Astrocyte (in vitro differentiated cells and primary cell): ENCODE measurements at regions not wholly inside any gene's neighbourhood (a gene's known extent, or its start where the extent isn't known, plus 50 kb on each side); places are given as distances from the start of the nearest gene placed in this dataset.
"Not testable (repeated sequence)": the region's sequence is repeated elsewhere in the genome, so short reads cannot be mapped to it uniquely, and the experiment has no call there.

Experiments
- EZH2 ChIP-seq: IDR thresholded peaks from 2 replicates; pipeline ENCODE4 v1.6.1; 2012; ENCODE audit warnings: mild to moderate bottlenecking, low read length, inconsistent platforms; ENCODE audit not compliant: insufficient read depth
- TF ChIP-seq, protein P1 (sequence below): IDR thresholded peaks from 2 replicates; pipeline ENCODE4 v1.5.1; 2011; ENCODE audit warnings: low read depth, mild to moderate bottlenecking, inconsistent platforms, low read length, moderate library complexity; ENCODE audit not compliant: insufficient read depth

DNA sequence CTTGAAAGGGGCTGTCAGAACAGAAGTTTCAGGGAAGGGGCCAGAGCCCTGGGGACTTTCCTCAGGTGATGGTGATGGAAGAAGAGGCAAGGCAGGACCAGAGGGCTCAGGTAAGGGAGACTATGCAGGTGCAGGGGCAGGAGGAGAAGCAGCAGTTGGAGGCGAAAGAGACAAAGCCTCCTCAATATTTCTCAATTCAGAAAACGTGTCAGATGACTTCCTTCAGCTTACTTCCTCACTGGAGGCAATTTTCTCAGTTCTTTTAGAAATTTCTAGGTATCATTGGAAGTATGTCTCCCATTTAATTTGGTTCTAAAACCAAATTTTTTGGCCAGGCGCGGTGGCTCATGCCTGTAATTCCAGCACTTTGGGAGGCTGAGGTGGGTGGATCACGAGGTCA is 112.4 kb downstream of the PPIAL4G start:
- not testable (repeated sequence) for TF ChIP-seq EZH2
- TF ChIP-seq, protein P1, sequence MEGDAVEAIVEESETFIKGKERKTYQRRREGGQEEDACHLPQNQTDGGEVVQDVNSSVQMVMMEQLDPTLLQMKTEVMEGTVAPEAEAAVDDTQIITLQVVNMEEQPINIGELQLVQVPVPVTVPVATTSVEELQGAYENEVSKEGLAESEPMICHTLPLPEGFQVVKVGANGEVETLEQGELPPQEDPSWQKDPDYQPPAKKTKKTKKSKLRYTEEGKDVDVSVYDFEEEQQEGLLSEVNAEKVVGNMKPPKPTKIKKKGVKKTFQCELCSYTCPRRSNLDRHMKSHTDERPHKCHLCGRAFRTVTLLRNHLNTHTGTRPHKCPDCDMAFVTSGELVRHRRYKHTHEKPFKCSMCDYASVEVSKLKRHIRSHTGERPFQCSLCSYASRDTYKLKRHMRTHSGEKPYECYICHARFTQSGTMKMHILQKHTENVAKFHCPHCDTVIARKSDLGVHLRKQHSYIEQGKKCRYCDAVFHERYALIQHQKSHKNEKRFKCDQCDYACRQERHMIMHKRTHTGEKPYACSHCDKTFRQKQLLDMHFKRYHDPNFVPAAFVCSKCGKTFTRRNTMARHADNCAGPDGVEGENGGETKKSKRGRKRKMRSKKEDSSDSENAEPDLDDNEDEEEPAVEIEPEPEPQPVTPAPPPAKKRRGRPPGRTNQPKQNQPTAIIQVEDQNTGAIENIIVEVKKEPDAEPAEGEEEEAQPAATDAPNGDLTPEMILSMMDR, result not testable (repeated sequence)
